Lower leg skin (tissue), 4 donors: ENCODE measurements at regions not wholly inside any gene's neighbourhood (a gene's known extent, or its start where the extent isn't known, plus 50 kb on each side); places are given as distances from the start of the nearest gene placed in this dataset.

Experiments
- DNase-seq, 2 donors: peaks; one replicate each; pipeline ENCODE4 v3.0.0-alpha.2; 2019; ENCODE audit warnings: low spot score in 2 of 2
- H3K4me3 ChIP-seq: fragments of 200-600 bp; sonication (generic); 2 replicates; pipeline ENCODE4 v1.5.1; 2017; ENCODE audit warnings: mild to moderate bottlenecking, low read depth; ENCODE audit not compliant: poor library complexity, severe bottlenecking
- CTCF ChIP-seq, 3 donors: fragments of 450-650 bp; IDR thresholded peaks; one replicate each; pipeline ENCODE4 v1.5.1; 2016; ENCODE audit warnings: antibody characterized with exemption in 3 of 3, mild to moderate bottlenecking in 3 of 3, moderate library complexity in 2 of 3
- POLR2A ChIP-seq, 2 donors: fragments of 450-650 bp; IDR thresholded peaks; one replicate each; pipeline ENCODE4 v1.6.1; 2016 to 2017; ENCODE audit warnings: antibody characterized with exemption in 2 of 2, mild to moderate bottlenecking in 1 of 2, moderate library complexity in 1 of 2
- WGBS, 2 donors: methylation state at CpG; one replicate each; pipeline ENCODE4 v1.1.5; 2018; 5-methylcytosine and 5-hydroxymethylcytosine counted together
- intact Hi-C: fragments of 100-400 bp; cut with DNase I; formaldehyde crosslinking; loops from one replicate; pipeline ENCODE4 v1.15.0; 2023; ENCODE audit warnings: low total_unique reads

- no peak overlapping the region for H3K4me3 ChIP-seq
- WGBS, 2 donors: 55 to 58% methylated on average over 3 of the region's 3 CpGs
- TF ChIP-seq CTCF (IDR thresholded peaks at IDR 0.05) (no peak), POLR2A (IDR thresholded peaks at IDR 0.05) (no peak)
- intact Hi-C loops: no loop called here
- no peak for DNase-seq
These were observed 50.0 kb upstream of the POGK start for GRCh38 chr1:166789286-166789685.
